NCI-H1436 (cell line): ENCODE measurements at regions not wholly inside any gene's neighbourhood (a gene's known extent, or its start where the extent isn't known, plus 50 kb on each side); places are given as distances from the start of the nearest gene placed in this dataset.

ENCODE experiments used
- DNase-seq: peaks from one replicate; lab custom pipeline; 2025; lab: John Stamatoyannopoulos, UW

GRCh38 chr4:79466621-79467020 is 58.6 kb upstream of the GK2 start:
- DNase-seq = no peak
